CD4-positive, alpha-beta T cell treated with Interleukin-1 beta for 1 hour (primary cell): ENCODE measurements at regions not wholly inside any gene's neighbourhood (a gene's known extent, or its start where the extent isn't known, plus 50 kb on each side); places are given as distances from the start of the nearest gene placed in this dataset.

Experiments used
- DNase-seq, 2 donors: peaks; one replicate each; pipeline ENCODE4 v3.0.0-alpha.2; 2020 to 2022

GRCh38 chr2:145593991-145594614 is 1074.2 kb upstream of the ZEB2 start:
- no peak for DNase-seq

- no peak for DNase-seq
These were observed 1073.4 kb upstream of the ZEB2 start for GRCh38 chr2:145593280-145593679.

- DNase-seq, result no peak
These were observed 1072.4 kb upstream of the ZEB2 start for GRCh38 chr2:145592361-145592760.

GRCh38 chr2:145591109-145591809 is 1071.3 kb upstream of the ZEB2 start:
- no peak for DNase-seq

DNA sequence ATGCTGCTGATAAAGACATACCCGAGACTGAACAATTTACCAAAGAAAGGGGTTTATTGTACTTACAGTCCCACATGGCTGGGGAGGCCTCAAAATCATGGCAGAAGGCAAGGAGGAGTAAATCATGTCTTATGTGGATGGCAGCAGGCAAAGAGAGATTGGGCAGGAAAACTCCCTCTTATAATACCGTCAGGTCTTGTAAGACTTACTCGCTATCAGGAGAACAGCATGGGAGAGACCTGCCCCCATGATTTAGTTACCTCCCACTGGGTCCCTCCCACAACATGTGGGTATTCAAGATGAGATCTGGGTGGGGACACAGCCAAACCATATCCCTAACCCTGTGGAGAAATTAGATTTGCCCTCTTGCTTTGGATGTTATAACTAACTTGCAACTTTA is 1068.0 kb upstream of the ZEB2 start:
- no peak for DNase-seq

- no peak for DNase-seq
These were observed 1064.4 kb upstream of the ZEB2 start for GRCh38 chr2:145584353-145584752.

- DNase-seq, result no peak
These were observed 1053.7 kb upstream of the ZEB2 start for GRCh38 chr2:145573608-145574007.

DNA sequence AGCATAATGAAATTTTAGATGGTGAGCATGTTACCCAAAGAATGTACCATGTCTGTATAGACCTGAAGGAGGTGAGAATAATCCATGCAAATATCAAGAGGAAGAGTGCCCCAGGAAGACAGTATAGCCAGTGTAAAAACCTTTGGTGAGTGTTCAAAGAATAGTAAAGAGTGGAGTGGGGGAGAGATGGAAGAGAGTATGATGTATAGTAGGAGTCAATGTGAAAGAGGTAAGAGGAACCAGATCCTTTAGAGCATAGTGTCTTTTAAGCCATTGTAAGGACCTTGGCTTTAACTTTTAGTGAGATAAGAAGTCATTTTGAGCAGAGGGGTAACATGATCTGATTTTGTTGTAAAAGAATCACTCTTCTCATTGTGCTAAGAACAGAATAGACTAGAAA is 1052.3 kb upstream of the ZEB2 start:
- no peak for DNase-seq

GRCh38 chr2:145569108-145569507 is 1049.2 kb upstream of the ZEB2 start:
- DNase-seq, result no peak

DNA sequence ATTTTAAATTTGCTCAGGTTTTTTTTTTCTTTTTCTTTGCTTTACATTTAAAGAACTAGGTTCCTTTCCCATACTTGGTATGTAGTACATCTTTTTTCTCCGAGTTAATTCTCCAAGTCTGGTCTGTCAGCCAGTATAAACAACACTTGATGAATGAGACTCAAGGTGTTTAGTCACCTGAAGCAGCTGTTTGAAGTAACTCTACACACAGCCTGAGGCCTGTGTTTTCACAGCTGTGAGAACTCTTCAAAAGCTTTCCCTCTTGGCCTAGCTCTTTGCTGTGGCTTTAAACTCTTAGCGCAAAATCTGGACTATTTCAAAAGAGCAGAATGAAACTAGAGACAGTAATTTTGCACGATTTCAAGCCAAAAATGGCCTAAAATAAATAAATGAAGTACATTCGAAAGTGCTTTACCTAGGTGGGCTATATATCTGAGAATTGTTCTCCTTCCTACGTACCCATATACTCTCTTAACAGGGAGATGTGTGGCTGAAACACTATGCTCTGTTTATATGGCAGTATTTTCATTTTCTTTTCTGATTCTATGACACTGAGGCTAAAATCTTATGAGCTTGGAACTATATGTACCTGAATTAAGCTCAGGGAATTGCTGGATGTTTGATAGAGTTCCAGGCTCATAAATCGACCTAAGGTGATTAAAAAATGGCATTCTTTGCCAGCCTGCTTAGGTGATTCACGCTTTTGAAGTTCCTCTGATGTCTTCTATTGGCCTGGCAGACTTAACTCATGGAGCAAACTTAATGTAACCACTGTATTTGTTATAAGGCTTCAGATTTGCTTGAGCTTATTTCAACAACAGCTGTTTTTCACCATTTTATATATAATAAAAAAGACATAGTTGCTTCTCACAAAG is 1044.1 kb upstream of the ZEB2 start:
- no peak for DNase-seq

DNA sequence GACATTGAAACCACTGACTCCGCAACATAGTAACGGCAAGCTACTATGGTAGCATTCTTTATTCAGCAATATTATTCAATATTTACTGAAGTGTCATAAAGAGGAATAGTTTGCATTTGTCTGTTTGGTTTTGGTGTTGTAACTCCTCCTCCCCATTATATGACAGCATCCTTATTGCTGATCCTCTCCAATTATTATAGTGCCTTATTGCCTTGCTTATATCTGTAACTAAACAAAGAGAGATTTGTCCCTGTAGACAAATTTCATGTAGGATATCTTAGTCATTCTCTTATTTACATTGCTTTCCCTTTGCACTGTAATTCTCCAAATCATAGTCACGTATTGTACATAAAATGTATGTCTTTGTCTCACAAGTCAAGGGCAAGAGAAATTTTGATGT is 1041.2 kb upstream of the ZEB2 start:
- no peak for DNase-seq

- DNase-seq, result no peak
These were observed 1038.9 kb upstream of the ZEB2 start for GRCh38 chr2:145558617-145559350.

GRCh38 chr2:145555360-145555759 is 1035.4 kb upstream of the ZEB2 start:
- no peak for DNase-seq

DNA sequence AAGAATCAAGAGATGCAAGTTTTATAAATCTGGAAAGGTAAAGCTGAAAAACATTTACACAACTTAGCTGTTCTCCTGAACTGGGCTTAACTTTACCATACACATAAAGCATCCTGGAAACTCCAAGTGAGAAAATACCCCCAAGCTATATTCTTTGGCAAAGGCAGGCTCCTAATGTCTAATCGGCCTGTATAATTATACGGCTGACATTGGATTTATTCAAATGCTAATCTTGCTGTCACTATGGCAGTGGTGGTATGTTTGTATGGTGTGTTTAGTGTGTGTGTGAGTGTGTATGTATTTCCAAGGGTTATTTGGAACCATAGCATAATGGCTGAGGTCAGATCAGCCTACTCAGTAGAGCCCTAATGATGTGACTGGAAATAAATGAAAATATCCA is 1031.8 kb upstream of the ZEB2 start:
- DNase-seq, result no peak

GRCh38 chr2:145548479-145548878 is 1028.6 kb upstream of the ZEB2 start:
- no peak for DNase-seq

GRCh38 chr2:145547620-145548019 is 1027.7 kb upstream of the ZEB2 start:
- DNase-seq, result no peak

GRCh38 chr2:145546091-145546490 is 1026.2 kb upstream of the ZEB2 start:
- DNase-seq, result no peak

GRCh38 chr2:145543856-145544255 is 1023.9 kb upstream of the ZEB2 start:
- no peak for DNase-seq

GRCh38 chr2:145543155-145543554 is 1023.2 kb upstream of the ZEB2 start:
- DNase-seq, result no peak

DNA sequence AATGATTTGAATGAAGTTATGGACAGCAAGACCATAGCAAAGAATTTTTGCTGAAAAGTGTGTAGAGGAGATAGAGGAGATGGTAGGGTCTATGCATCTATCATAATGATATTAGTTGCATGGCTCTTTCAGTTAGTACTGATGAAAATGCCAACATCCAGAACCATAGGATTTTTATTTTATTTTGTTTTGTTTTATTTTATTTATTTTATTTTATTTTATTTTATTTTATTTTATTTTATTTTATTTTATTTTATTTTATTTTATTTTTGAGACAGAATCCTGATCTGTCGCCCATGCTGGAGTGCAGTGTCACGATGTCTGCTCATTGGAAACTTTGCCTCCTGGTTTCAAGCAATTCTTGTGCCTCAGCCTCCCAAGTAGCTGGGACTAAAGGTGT is 1021.1 kb upstream of the ZEB2 start:
- no peak for DNase-seq

- DNase-seq, result no peak
These were observed 1018.9 kb upstream of the ZEB2 start for GRCh38 chr2:145538661-145539350.

DNA sequence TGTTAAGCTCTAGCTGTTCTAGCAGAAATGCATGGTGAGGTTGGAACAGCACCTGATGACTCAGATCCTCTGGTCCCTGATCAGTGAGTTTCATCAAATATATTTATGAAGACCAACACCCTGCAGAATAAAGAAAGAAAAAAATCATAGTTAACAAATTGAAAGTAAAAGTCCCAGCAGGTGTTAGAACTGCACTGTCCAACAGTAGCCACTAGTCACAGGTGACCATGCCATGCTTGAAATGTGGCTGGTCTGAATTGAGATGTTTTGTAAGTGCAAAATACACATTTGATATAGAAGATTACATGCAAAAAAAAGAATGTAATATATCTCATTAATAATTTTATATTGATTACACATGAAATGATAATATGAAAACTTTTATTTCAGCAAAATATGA is 1010.7 kb upstream of the ZEB2 start:
- DNase-seq, result no peak

DNA sequence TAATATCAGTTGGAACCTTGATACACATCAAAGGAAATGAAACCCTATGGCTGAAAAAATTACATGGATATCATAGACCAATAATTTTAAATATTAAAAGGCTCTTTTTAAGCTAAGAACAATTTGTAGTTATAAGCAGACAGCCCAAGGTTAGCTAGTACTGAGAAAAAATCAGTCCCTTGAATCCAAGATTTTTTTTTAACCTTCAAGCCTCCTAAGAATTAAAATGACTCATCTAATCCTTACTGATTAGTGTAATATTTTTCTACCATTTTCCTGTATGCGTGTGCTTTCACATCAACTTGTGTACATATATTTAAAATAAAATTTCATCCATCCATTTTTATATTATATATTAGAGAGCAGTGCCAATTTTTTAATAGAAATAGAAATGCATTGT is 1004.9 kb upstream of the ZEB2 start:
- no peak for DNase-seq
